CD4-positive, alpha-beta T cell (primary cell): ENCODE measurements at regions not wholly inside any gene's neighbourhood (a gene's known extent, or its start where the extent isn't known, plus 50 kb on each side); places are given as distances from the start of the nearest gene placed in this dataset.

Experiments used
- ATAC-seq: fragments of 200-7000 bp; cut with Tn5 transposase; one replicate; pipeline ENCODE4 v1.10.0; 2022; ENCODE audit warnings: mild to moderate bottlenecking; ENCODE audit not compliant: poor library complexity
- CTCF ChIA-PET: fragments of 350-600 bp; sonication (Branson Sonifier 250); formaldehyde crosslinking; loops from one replicate; lab custom pipeline; 2021; ENCODE audit warnings: antibody characterized with exemption, inconsistent platforms; lab: Charles Lee
- POLR2A ChIA-PET: fragments of 350-600 bp; sonication (Branson Sonifier 250); formaldehyde crosslinking; loops from one replicate; lab custom pipeline; 2021; ENCODE audit warnings: antibody characterized with exemption, inconsistent platforms; lab: Charles Lee
- DNase-seq, 14 experiments: peaks; one replicate each; pipeline ENCODE4 v3.0.0-alpha.2; 2013 to 2020; ENCODE audit warnings: mixed read lengths in 2 of 14
- H3K27ac ChIP-seq, 2 donors: one replicate each; pipeline versions ENCODE4 v1.5.1 to v1.7.0; 2013; ENCODE audit warnings: low read length in 2 of 2, low read depth in 1 of 2, mild to moderate bottlenecking in 1 of 2
- H3K27me3 ChIP-seq, 2 experiments: 1 replicate in 1 of 2; 2 replicates in 1 of 2; pipeline versions ENCODE4 v1.6.1 to v1.7.0; 2013; ENCODE audit warnings: low read length in 2 of 2, control low read depth in 1 of 2, mild to moderate bottlenecking in 1 of 2, moderate library complexity in 1 of 2; ENCODE audit not compliant: insufficient read depth in 2 of 2, control insufficient read depth in 1 of 2
- H3K36me3 ChIP-seq: one replicate; pipeline ENCODE4 v1.6.1; 2013; ENCODE audit warnings: low read length, control low read depth; ENCODE audit not compliant: insufficient read depth
- H3K4me1 ChIP-seq: one replicate; pipeline ENCODE4 v1.6.1; 2013; ENCODE audit warnings: low read length, control low read depth; ENCODE audit not compliant: insufficient read depth
- H3K4me3 ChIP-seq: one replicate; pipeline ENCODE4 v1.5.1; 2013; ENCODE audit warnings: mild to moderate bottlenecking, low read length, moderate library complexity
- H3K9me3 ChIP-seq, 2 experiments: 1 replicate in 1 of 2; 2 replicates in 1 of 2; pipeline versions ENCODE4 v1.6.1 to v1.7.0; 2013; ENCODE audit warnings: low read length in 2 of 2, mild to moderate bottlenecking in 2 of 2, control low read depth in 1 of 2, moderate library complexity in 1 of 2; ENCODE audit not compliant: control insufficient read depth in 1 of 2, insufficient read depth in 1 of 2
- H3K27ac Mint-ChIP-seq: one replicate; pipeline ENCODE4 v1.8.0; 2020; ENCODE audit warnings: mixed read lengths
- H3K27me3 Mint-ChIP-seq: one replicate; pipeline ENCODE4 v1.8.0; 2021; ENCODE audit warnings: mixed read lengths
- H3K36me3 Mint-ChIP-seq: one replicate; pipeline ENCODE4 v1.8.0; 2021; ENCODE audit warnings: low read depth, mixed read lengths
- H3K4me1 Mint-ChIP-seq: one replicate; pipeline ENCODE4 v1.8.0; 2021; ENCODE audit warnings: low read depth, mixed read lengths
- H3K4me3 Mint-ChIP-seq: one replicate; pipeline ENCODE4 v1.8.0; 2020; ENCODE audit warnings: mild to moderate bottlenecking, mixed read lengths
- H3K9me3 Mint-ChIP-seq: one replicate; pipeline ENCODE4 v1.8.0; 2020; ENCODE audit warnings: mixed read lengths
- CTCF ChIP-seq: fragments of 200-600 bp; IDR thresholded peaks from one replicate; pipeline ENCODE4 v1.8.0; 2022; ENCODE audit warnings: antibody characterized with exemption, mild to moderate bottlenecking
- intact Hi-C, 2 experiments: fragments of 100-400 bp; cut with DNase I in 1 of 2; cut with micrococcal nuclease in 1 of 2; formaldehyde crosslinking; loops; one replicate each; pipeline versions ENCODE4 v1.15.1 to v1.9.0; 2023 to 2025; cut with DNase I, micrococcal nuclease

GRCh38 chr6:165818200-165818599, 155.2 kb upstream of the PDE10A start:
- intact Hi-C loops, result no loop called here
- Histone ChIP-seq H3K9me3 (peaks cover 0 to 8% of the 10 kb centered on the region in 2 experiments), H3K27me3 (peaks cover 13 to 22% of the 10 kb centered on the region in 2 experiments), H3K4me3 (no peak overlapping the region), H3K27ac (no peak overlapping the region), H3K36me3 (no peaks in the 10 kb centered on the region), H3K4me1 (no peaks in the 10 kb centered on the region)
- Mint-ChIP-seq H3K4me1 (no peaks in the 10 kb centered on the region), H3K4me3 (no peak overlapping the region), H3K9me3 (no peaks in the 10 kb centered on the region), H3K27me3 (peaks cover 58% of the 10 kb centered on the region), H3K36me3 (no peaks in the 10 kb centered on the region), H3K27ac (no peak overlapping the region)
- ATAC-seq (no peak), DNase-seq (no peak)
- no peak for TF ChIP-seq CTCF
- ChIA-PET POLR2A (no interaction called here), CTCF (no interaction called here)

GRCh38 chr6:165817771-165818170, 154.7 kb upstream of the PDE10A start:
- Histone ChIP-seq H3K36me3 (no peaks in the 10 kb centered on the region), H3K9me3 (peaks cover 0 to 8% of the 10 kb centered on the region in 2 experiments), H3K4me1 (no peaks in the 10 kb centered on the region), H3K4me3 (no peak overlapping the region), H3K27me3 (peaks cover 13 to 22% of the 10 kb centered on the region in 2 experiments), H3K27ac (no peak overlapping the region)
- ATAC-seq (no peak), DNase-seq (no peak)
- intact Hi-C loops, result no loop called here
- CTCF ChIA-PET, result no interaction called here
- peaks cover 62% of the 10 kb centered on the region for H3K27me3 Mint-ChIP-seq
- no peaks in the 10 kb centered on the region for H3K4me1 Mint-ChIP-seq
- H3K27ac Mint-ChIP-seq, result no peak overlapping the region
- no peak overlapping the region for H3K4me3 Mint-ChIP-seq
- TF ChIP-seq CTCF, result no peak
- no peaks in the 10 kb centered on the region for H3K9me3 Mint-ChIP-seq
- no peaks in the 10 kb centered on the region for H3K36me3 Mint-ChIP-seq
- POLR2A ChIA-PET, result no interaction called here

GRCh38 chr6:165817148-165817547, 154.1 kb upstream of the PDE10A start:
- CTCF ChIA-PET, result no interaction called here
- Mint-ChIP-seq H3K36me3 (no peaks in the 10 kb centered on the region), H3K4me3 (no peak overlapping the region), H3K9me3 (no peaks in the 10 kb centered on the region), H3K4me1 (no peaks in the 10 kb centered on the region), H3K27me3 (peaks cover 63% of the 10 kb centered on the region), H3K27ac (no peak overlapping the region)
- DNase-seq (no peak), ATAC-seq (no peak)
- Histone ChIP-seq H3K4me1 (no peaks in the 10 kb centered on the region), H3K4me3 (no peak overlapping the region), H3K36me3 (no peaks in the 10 kb centered on the region), H3K9me3 (peaks cover 0 to 8% of the 10 kb centered on the region in 2 experiments), H3K27ac (no peak overlapping the region), H3K27me3 (peaks cover 11 to 22% of the 10 kb centered on the region in 2 experiments)
- POLR2A ChIA-PET, result no interaction called here
- intact Hi-C loops, result no loop called here
- no peak for TF ChIP-seq CTCF
